ENCODE measurements at regions not wholly inside any gene's neighbourhood (a gene's known extent, or its start where the extent isn't known, plus 50 kb on each side); places are given as distances from the start of the nearest gene placed in this dataset.

- Histone ChIP-seq H3K27ac (ENCODE audit: low read depth, low read length) (no peak overlapping the region), H4K20me1 (ENCODE audit: low read depth, low read length) (no peaks in the 10 kb centered on the region), H2AFZ (ENCODE audit: low read depth, low read length, severe bottlenecking) (no peak overlapping the region), H3F3A (ENCODE audit: insufficient read depth) (no peaks in the 10 kb centered on the region), H3K79me2 (ENCODE audit: insufficient read depth, low read length) (no peaks in the 10 kb centered on the region), H3K27me3 (ENCODE audit: low read length) (no peaks in the 10 kb centered on the region), H3K4me2 (ENCODE audit: low read depth, low read length, poor library complexity, severe bottlenecking) (no peak overlapping the region), H3K9me3 (ENCODE audit: insufficient read depth, low read length) (no peaks in the 10 kb centered on the region), H3K9me2 (replicated peaks; ENCODE audit: insufficient read depth, low read length) (no peaks in the 10 kb centered on the region), H3K36me3 (ENCODE audit: low read length) (no peaks in the 10 kb centered on the region), H3K4me3 (ENCODE audit: insufficient read depth, low read length, poor library complexity, severe bottlenecking) (no peak overlapping the region), H3K9ac (ENCODE audit: low read length) (no peak overlapping the region)
- TF ChIP-seq CTCF (IDR thresholded peaks at IDR 0.05; ENCODE audit: insufficient read depth, low read length, poor library complexity, severe bottlenecking) = no peak
- no peak for TF ChIP-seq EZH2phosphoT487 (conservative IDR thresholded peaks at IDR 0.05; ENCODE audit: low read length)
Observed at GRCh38 chr11:92794783-92795182, 174.7 kb upstream of the MTNR1B start.

GRCh38 chr11:92796744-92797143 is 172.7 kb upstream of the MTNR1B start:
- H3K27ac ChIP-seq (ENCODE audit: low read depth, low read length) = no peak overlapping the region
- H3K9ac ChIP-seq (ENCODE audit: low read length) = no peak overlapping the region
- H3K4me3 ChIP-seq (ENCODE audit: insufficient read depth, low read length, poor library complexity, severe bottlenecking) = no peak overlapping the region
- no peaks in the 10 kb centered on the region for H3K9me3 ChIP-seq (ENCODE audit: insufficient read depth, low read length)
- no peaks in the 10 kb centered on the region for H4K20me1 ChIP-seq (ENCODE audit: low read depth, low read length)
- H3F3A ChIP-seq (ENCODE audit: insufficient read depth) = no peaks in the 10 kb centered on the region
- TF ChIP-seq EZH2phosphoT487 (conservative IDR thresholded peaks at IDR 0.05; ENCODE audit: low read length) (no peak), CTCF (IDR thresholded peaks at IDR 0.05; ENCODE audit: insufficient read depth, low read length, poor library complexity, severe bottlenecking) (no peak)
- no peak overlapping the region for H3K4me2 ChIP-seq (ENCODE audit: low read depth, low read length, poor library complexity, severe bottlenecking)
- H2AFZ ChIP-seq (ENCODE audit: low read depth, low read length, severe bottlenecking) = no peak overlapping the region
- no peaks in the 10 kb centered on the region for H3K36me3 ChIP-seq (ENCODE audit: low read length)
- H3K27me3 ChIP-seq (ENCODE audit: low read length) = no peaks in the 10 kb centered on the region
- H3K79me2 ChIP-seq (ENCODE audit: insufficient read depth, low read length) = no peaks in the 10 kb centered on the region
- H3K9me2 ChIP-seq (replicated peaks; ENCODE audit: insufficient read depth, low read length) = no peaks in the 10 kb centered on the region

GRCh38 chr11:92797874-92798273 is 171.6 kb upstream of the MTNR1B start:
- Histone ChIP-seq H2AFZ (ENCODE audit: low read depth, low read length, severe bottlenecking) (no peak overlapping the region), H3K9ac (ENCODE audit: low read length) (no peak overlapping the region), H3K9me2 (replicated peaks; ENCODE audit: insufficient read depth, low read length) (no peaks in the 10 kb centered on the region), H3K27me3 (ENCODE audit: low read length) (no peaks in the 10 kb centered on the region), H3K9me3 (ENCODE audit: insufficient read depth, low read length) (no peaks in the 10 kb centered on the region), H3K4me3 (ENCODE audit: insufficient read depth, low read length, poor library complexity, severe bottlenecking) (no peak overlapping the region), H3F3A (ENCODE audit: insufficient read depth) (no peaks in the 10 kb centered on the region), H3K4me2 (ENCODE audit: low read depth, low read length, poor library complexity, severe bottlenecking) (no peak overlapping the region), H3K36me3 (ENCODE audit: low read length) (no peaks in the 10 kb centered on the region), H4K20me1 (ENCODE audit: low read depth, low read length) (no peaks in the 10 kb centered on the region), H3K79me2 (ENCODE audit: insufficient read depth, low read length) (no peaks in the 10 kb centered on the region), H3K27ac (ENCODE audit: low read depth, low read length) (no peak overlapping the region)
- TF ChIP-seq EZH2phosphoT487 (conservative IDR thresholded peaks at IDR 0.05; ENCODE audit: low read length) (no peak), CTCF (IDR thresholded peaks at IDR 0.05; ENCODE audit: insufficient read depth, low read length, poor library complexity, severe bottlenecking) (no peak)

Data from SU-DHL-6 (cell line).